ENCODE measurements at regions not wholly inside any gene's neighbourhood (a gene's known extent, or its start where the extent isn't known, plus 50 kb on each side); places are given as distances from the start of the nearest gene placed in this dataset.

DNA sequence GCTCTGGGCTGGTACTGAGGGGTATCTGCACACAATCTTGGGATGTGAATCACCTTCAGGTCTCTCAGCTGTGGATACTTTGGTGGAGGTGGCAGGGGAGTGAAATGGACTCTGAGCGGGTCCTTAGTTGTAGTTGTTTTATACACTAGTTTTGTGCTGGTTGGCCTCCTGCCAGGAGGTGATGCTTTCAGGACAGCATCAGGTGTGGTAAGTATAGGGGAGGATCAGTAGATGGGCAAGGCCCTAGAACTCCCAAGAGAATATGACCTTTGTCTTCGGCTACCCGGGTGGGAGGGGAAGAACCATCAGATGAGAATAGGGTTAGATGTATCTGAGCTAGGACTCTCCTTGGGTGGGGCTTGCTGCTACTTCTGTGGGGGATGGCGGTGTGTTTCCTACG, 2284.3 kb upstream of the PCDH20 start:
- DNase-seq, result no peak

GRCh38 chr13:63696055-63696454, 2280.4 kb upstream of the PCDH20 start:
- no peak for DNase-seq

- no peak for DNase-seq
Measured at GRCh38 chr13:63693696-63694095, 2278.0 kb upstream of the PCDH20 start.

DNA sequence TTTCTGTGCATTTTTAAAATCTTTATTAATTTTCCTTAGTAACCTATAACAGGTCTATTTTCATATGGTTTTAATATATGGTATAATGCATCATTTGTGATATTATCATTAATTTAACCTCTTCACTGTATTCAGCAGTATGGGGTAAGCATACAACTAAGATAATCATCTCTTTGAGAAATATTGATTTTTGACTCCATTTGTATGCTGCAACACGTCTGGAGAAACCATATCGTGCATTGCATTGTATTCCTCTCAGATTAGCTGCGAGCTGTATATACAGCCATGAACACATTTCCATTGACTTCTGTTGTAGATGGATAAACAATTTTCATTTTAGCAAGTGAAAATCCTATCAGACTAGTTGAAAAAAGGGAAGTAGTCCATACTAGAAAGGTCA, 2275.8 kb upstream of the PCDH20 start:
- DNase-seq, result no peak

DNA sequence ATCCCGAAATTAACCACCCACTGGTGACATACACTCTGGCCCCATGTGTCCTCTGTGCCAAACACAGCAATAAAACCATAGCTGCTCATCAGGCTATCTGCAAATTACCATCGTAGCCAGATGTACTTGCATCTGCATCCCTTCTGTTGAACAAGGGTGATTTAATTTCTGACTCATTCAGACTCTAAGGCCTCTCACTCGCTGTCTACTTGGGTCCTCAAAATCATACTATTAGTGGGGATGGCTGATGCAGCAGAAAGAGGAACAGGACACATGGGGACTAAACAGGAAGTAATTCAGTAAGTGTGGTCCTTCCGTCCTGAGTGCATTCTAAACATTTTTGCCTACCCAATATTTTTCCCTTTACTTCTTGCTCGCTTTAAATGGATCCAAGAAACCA, 2275.0 kb upstream of the PCDH20 start:
- no peak for DNase-seq

- DNase-seq, result no peak
Measured at GRCh38 chr13:63684822-63685221, 2269.2 kb upstream of the PCDH20 start.

GRCh38 chr13:63680704-63681103, 2265.1 kb upstream of the PCDH20 start:
- no peak for DNase-seq

- DNase-seq, result no peak
Measured at GRCh38 chr13:63671296-63671695, 2255.6 kb upstream of the PCDH20 start.

DNA sequence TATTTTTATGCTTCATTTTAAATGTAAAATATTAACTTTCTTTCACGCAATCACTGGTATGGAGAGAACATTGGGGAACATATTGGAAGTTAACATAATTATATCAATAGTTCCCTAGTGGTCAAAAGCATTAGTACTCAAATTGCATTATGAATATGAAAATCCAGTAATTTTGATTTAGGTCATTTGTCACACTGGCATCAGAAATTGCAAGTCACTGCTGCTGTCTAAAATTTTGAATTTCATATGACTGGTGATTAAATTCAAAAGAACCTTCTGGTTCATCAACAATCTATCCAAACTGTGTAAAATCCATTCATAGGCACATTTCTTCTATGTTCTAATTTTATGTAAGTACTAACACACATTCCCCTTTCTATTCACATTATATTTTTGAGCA, 2235.7 kb upstream of the PCDH20 start:
- DNase-seq, result no peak

GRCh38 chr13:63643543-63643942, 2227.9 kb upstream of the PCDH20 start:
- no peak for DNase-seq

- no peak for DNase-seq
Measured at GRCh38 chr13:63636316-63636993, 2220.8 kb upstream of the PCDH20 start.

GRCh38 chr13:63632321-63632720, 2216.7 kb upstream of the PCDH20 start:
- no peak for DNase-seq

DNA sequence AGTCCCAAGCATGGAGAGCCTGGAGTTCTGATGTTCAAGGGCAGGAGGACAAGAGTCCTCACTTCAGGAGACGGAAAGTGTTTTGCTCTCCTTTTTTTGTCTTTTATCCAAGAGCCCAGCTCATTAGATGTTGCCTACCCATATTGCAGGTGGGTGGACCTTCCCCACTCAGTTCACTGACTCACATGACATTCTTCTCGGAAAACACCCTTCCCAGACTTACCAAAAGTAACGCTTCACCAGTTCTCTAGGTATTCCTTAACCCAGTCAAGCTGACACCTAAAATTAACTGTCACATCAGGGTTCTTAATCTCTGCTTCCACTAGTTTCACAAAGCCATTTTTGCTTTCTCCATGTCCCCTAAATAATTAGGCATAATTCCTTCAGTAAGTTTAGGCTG, 2215.4 kb upstream of the PCDH20 start:
- DNase-seq, result no peak

DNA sequence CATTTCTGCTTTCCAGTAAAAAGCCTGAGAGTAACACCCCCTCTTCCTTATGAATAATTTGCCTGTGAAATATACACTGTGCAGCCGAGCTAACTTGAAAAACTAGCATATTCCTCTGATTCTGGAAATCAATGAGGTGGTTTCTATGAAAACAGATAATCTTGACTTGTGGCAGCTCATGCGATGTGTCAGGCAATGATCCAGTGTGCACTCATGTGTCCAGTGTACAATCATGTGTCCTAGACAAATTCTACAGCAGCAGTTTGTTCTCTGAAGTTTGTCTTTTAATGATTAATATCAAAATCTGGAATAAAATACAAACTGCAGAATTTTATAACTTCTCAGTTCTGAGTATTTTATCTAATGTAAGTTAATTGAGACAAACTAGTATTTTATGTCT, 2213.9 kb upstream of the PCDH20 start:
- DNase-seq, result no peak

DNA sequence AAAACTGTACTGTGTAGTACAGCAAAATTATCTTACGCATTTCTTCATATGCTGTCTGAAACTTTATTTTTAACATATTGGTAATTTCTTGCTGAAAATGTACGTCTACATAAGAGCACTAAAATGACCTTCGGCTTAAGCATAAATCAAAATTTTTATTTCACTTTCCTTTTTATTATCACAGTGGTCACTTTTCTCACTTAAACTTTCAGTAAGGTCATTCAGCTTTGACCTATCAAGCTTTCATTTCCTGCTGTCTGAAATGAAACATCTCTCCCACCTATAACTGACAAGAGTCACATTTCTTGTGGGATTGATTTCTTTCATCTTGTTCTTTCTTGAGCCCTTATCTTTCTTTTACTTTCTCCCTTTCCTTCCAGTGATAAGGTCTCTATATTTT, 2212.7 kb upstream of the PCDH20 start:
- no peak for DNase-seq

- DNase-seq, result no peak
Measured at GRCh38 chr13:63625869-63626268, 2210.2 kb upstream of the PCDH20 start.

DNA sequence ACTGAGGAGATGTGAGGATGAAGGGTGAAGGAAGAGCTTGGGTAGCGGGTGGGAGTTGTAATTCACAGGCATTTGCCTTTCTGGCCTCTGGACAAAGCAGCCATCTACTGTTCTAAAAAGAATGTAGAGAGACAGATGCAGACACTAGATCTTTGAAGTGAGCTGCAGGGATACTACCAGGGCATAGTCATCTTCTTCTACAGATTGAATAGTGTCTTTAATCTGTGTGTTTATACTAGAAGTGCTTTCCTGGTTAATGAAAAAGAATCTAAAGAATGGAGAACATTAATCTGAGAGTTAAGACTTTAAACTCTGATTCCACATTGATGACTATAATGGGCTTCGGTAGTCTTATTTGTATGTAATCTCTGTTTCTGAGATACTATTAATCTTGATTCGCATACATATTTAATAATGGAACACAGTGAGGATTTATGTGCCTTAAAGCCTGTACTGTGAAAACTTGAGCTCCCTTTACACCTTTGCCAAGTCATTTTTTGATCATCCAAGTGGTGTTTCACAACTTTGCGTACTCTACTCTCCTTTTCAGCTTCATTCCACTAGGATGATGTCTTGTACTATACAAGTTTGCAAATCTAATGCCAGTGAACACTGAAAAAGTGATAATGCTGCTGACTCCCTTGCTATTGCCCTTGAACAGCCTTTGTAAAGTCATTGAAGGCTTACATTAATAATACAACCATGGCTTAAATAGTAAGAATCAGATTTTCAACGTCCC, 2199.4 kb upstream of the PCDH20 start:
- DNase-seq, result no peak

DNA sequence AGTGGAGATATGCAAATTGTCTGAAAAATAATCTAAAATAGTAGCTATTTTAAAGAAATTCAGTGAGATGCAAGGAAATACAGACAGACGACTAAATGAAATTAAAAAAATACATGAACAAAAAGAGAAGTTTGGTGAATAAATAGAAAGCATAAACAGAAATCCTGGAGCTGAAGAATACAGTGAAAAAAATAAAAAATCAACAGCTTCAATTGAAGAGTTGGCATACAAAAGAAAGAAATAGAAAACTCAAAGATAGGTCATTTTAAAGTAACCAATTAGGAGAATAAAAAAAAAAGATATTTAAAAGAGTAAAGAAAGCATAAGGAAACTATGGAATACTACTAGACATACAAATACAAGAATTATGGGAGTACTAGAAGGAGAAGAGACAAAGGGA, 2191.5 kb upstream of the PCDH20 start:
- DNase-seq, result no peak

DNA sequence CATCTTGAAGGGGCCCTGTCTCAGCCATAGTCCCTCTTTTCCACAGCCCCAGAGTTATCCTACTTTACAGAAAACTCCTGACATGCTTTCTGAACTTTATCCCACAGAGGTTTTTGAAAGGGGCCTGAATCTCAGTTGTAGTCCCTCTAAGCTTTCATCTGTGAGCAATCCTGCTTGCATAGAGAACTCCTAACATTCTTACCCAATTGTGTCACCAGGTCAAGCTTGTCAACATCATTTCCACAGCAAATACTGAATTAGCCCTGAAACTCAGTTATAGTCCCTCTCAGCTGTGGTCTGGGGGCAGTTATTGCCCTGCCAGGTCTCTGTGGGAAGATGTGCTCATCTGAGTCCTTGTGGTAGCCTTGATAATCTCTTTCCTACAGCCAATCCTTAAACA, 2190.3 kb upstream of the PCDH20 start:
- no peak for DNase-seq

GRCh38 chr13:63605403-63605802, 2189.8 kb upstream of the PCDH20 start:
- DNase-seq, result no peak

DNA sequence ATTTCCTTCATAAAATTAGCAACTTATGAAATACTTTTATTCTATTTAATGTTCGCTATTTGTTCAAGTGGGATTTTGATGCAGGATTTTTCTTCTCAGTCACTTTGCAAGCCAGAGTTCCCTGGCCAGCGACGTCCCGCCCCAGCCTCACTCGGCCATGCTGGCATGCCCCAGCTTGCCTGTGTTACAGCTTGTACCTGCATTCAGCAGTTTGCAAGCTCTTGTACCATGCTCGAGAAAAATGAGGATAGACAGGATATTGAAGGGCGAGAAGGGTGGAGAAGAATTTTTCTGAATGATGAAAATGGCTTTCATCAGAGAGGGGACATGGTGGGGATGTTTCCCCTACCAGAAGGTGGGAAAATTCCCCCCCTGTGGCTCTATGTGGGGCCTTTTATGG, 2180.2 kb upstream of the PCDH20 start:
- DNase-seq, result no peak

DNA sequence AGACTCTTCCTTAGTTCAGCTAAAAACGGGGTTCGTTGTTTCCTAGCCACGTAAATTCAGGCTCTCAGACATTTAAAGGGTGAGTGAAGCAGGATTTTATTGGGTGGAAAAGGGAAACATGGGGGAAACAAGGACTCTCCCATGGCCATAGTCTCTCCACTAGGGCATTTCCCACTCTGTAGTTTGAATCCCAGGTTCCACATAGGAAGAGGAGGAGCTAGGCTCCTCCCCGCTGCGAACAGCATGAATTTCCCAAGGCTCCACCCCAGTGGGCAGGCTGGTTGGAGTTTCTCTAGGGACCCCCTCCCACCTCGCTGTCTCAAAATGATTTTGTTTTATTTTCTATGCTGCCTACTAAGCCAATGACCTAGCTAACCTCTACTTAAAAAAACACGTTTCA, 2170.8 kb upstream of the PCDH20 start:
- no peak for DNase-seq

DNA sequence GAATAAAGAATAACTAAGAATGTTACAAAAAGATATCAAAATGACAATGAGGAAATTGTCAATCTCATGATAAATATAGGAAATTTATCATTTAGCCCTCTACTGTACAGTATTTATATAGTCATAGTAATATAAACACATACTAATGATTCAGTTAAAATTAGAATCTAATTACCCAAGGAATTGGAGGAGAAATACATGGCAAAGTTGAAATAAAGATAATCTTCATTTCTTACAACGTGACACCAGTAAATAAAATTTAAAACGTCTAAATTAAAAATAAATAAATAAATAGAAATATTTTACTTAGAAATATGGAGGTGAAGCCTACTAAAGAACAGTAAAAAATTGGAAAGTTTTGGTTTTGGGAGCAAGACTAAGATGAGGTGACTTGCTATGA, 2163.1 kb upstream of the PCDH20 start:
- no peak for DNase-seq

DNA sequence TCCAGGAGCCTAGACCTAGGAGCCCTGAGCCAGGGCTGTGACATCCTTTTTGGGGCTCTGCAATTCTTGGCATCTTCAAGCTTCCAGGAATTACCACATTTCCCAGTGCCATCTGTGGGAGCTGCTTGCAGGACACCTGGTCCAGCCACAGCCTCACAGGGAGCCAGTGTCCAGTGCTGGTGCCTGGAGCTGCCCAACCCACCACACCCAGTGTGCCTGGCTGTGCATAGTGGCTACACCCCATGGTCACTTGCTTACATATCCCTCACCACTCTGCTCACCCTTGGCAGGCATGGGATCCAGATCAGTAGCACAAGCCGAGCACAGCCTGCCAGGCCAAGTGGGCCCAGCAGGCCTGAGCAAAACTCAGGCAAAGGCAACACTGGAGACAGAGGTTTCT, 2151.4 kb upstream of the PCDH20 start:
- DNase-seq, result no peak

DNA sequence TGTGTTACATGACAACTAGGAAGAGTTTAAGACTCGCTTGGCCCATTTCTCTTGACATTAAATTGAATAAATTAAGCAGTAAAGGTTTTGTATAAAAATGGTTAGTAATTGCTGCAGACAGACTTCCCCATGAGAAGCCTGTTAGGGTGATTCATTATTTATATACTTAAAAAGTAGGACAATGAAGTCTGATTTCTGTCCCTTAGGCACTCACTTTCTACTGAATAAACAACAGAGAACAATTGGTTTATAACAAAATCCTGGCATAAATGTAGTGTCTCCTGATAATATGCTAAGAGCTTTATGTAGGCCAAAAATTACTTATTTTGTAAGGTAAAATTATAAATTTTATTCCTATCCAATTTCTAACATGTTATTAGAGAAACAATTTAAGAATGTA, 2138.5 kb upstream of the PCDH20 start:
- no peak for DNase-seq
